Fibroblast of lung (primary cell): ENCODE measurements at regions not wholly inside any gene's neighbourhood (a gene's known extent, or its start where the extent isn't known, plus 50 kb on each side); places are given as distances from the start of the nearest gene placed in this dataset.

Experiments
- EZH2 ChIP-seq: IDR thresholded peaks from 2 replicates; pipeline ENCODE4 v1.5.1; 2012; ENCODE audit warnings: low read length, control low read depth, mild to moderate bottlenecking; ENCODE audit errors: missing control alignments
- TF ChIP-seq, protein P1 (sequence below), 2 donors: IDR thresholded peaks in 1 of 2; conservative IDR thresholded peaks in 1 of 2; 1 replicate in 1 of 2; 2 replicates in 1 of 2; pipeline ENCODE4 v1.5.1; 2011 to 2012; ENCODE audit warnings: low read length in 2 of 2, control low read depth in 1 of 2, inconsistent platforms in 1 of 2, low read depth in 1 of 2, mild to moderate bottlenecking in 1 of 2

- TF ChIP-seq, protein P1, sequence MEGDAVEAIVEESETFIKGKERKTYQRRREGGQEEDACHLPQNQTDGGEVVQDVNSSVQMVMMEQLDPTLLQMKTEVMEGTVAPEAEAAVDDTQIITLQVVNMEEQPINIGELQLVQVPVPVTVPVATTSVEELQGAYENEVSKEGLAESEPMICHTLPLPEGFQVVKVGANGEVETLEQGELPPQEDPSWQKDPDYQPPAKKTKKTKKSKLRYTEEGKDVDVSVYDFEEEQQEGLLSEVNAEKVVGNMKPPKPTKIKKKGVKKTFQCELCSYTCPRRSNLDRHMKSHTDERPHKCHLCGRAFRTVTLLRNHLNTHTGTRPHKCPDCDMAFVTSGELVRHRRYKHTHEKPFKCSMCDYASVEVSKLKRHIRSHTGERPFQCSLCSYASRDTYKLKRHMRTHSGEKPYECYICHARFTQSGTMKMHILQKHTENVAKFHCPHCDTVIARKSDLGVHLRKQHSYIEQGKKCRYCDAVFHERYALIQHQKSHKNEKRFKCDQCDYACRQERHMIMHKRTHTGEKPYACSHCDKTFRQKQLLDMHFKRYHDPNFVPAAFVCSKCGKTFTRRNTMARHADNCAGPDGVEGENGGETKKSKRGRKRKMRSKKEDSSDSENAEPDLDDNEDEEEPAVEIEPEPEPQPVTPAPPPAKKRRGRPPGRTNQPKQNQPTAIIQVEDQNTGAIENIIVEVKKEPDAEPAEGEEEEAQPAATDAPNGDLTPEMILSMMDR (conservative IDR thresholded peaks at IDR 0.05 in 1 of 2, IDR thresholded peaks at IDR 0.05 in 1 of 2; ENCODE audit: low read depth in 1 of 2, low read length in 2 of 2) = no peak
- TF ChIP-seq EZH2 = no peak
These were observed 194.5 kb upstream of the NXPH2 start for GRCh38 chr2:138974651-138975050.
